DND-41 (cell line): ENCODE measurements at regions not wholly inside any gene's neighbourhood (a gene's known extent, or its start where the extent isn't known, plus 50 kb on each side); places are given as distances from the start of the nearest gene placed in this dataset.

Experiments
- ATAC-seq: fragments of 200-7000 bp; cut with Tn5 transposase; 3 replicates; pipeline ENCODE4 v1.9.1; 2021; ENCODE audit warnings: low read depth; ENCODE audit not compliant: insufficient read depth
- DNase-seq: peaks from one replicate; pipeline ENCODE4 v3.0.0-alpha.2; 2020
- H2AFZ ChIP-seq: 2 replicates; pipeline ENCODE4 v1.6.0; 2012; ENCODE audit warnings: low read depth, low read length
- H3K27ac ChIP-seq: 2 replicates; pipeline ENCODE4 v1.5.1; 2012; ENCODE audit warnings: low read length, inconsistent platforms
- H3K27me3 ChIP-seq: fragments of 200-600 bp; sonication (generic); 2 replicates; pipeline ENCODE4 v1.6.0; 2012; ENCODE audit warnings: low read length, mild to moderate bottlenecking, inconsistent platforms; ENCODE audit not compliant: insufficient read depth, poor library complexity
- H3K36me3 ChIP-seq: 2 replicates; pipeline ENCODE4 v1.5.1; 2012; ENCODE audit warnings: low read length, inconsistent platforms; ENCODE audit not compliant: insufficient read depth
- H3K4me1 ChIP-seq: 2 replicates; pipeline ENCODE4 v1.5.1; 2012; ENCODE audit warnings: mild to moderate bottlenecking, low read length; ENCODE audit not compliant: insufficient read depth
- H3K4me2 ChIP-seq: 2 replicates; pipeline ENCODE4 v1.6.0; 2012; ENCODE audit warnings: mild to moderate bottlenecking, moderate library complexity, low read length, inconsistent platforms; ENCODE audit not compliant: insufficient read depth
- H3K4me3 ChIP-seq, 2 experiments: fragments of 200-600 bp in 1 of 2; shearing (Covaris generic) in 1 of 2; 2 replicates each; pipeline ENCODE4 v1.5.1; 2012 to 2016; ENCODE audit warnings: inconsistent platforms in 2 of 2, low read length in 2 of 2, mild to moderate bottlenecking in 2 of 2, low read depth in 1 of 2, moderate library complexity in 1 of 2
- H3K79me2 ChIP-seq: 2 replicates; pipeline ENCODE4 v1.6.0; 2012; ENCODE audit warnings: low read length, inconsistent platforms; ENCODE audit not compliant: insufficient read depth
- H3K9ac ChIP-seq: 2 replicates; pipeline ENCODE4 v1.6.0; 2012; ENCODE audit warnings: low read depth, mild to moderate bottlenecking, inconsistent platforms, low read length, moderate library complexity
- H3K9me3 ChIP-seq: 2 replicates; pipeline ENCODE4 v1.5.1; 2012; ENCODE audit warnings: low read length, moderate library complexity, mild to moderate bottlenecking, inconsistent platforms; ENCODE audit not compliant: insufficient read depth, severe bottlenecking
- H4K20me1 ChIP-seq: 2 replicates; pipeline ENCODE4 v1.6.0; 2012; ENCODE audit warnings: low read length; ENCODE audit not compliant: insufficient read depth
- CTCF ChIP-seq: IDR thresholded peaks from 2 replicates; pipeline ENCODE4 v1.5.1; 2012; ENCODE audit warnings: borderline replicate concordance, low read length, moderate library complexity, mild to moderate bottlenecking; ENCODE audit not compliant: poor library complexity, severe bottlenecking; ENCODE audit errors: extremely low read depth
- EZH2 ChIP-seq: IDR thresholded peaks from 3 replicates; pipeline ENCODE4 v1.6.1; 2012; ENCODE audit warnings: borderline replicate concordance, low read depth, mild to moderate bottlenecking, moderate library complexity, low read length, inconsistent platforms; ENCODE audit not compliant: severe bottlenecking

GRCh38 chr1:95323123-95323522 lies 89.1 kb downstream of the RWDD3 start:
- H4K20me1 ChIP-seq = no peaks in the 10 kb centered on the region
- ATAC-seq (no peak), DNase-seq (no peak)
- no peak overlapping the region for H3K27ac ChIP-seq
- H3K79me2 ChIP-seq = no peaks in the 10 kb centered on the region
- no peak overlapping the region for H3K4me2 ChIP-seq
- H3K9ac ChIP-seq = no peak overlapping the region
- H3K36me3 ChIP-seq = no peaks in the 10 kb centered on the region
- no peaks in the 10 kb centered on the region for H3K9me3 ChIP-seq
- H3K27me3 ChIP-seq = no peaks in the 10 kb centered on the region
- H3K4me3 ChIP-seq = no peak overlapping the region
- H3K4me1 ChIP-seq = no peaks in the 10 kb centered on the region
- no peak overlapping the region for H2AFZ ChIP-seq
- TF ChIP-seq CTCF (no peak), EZH2 (no peak)

DNA sequence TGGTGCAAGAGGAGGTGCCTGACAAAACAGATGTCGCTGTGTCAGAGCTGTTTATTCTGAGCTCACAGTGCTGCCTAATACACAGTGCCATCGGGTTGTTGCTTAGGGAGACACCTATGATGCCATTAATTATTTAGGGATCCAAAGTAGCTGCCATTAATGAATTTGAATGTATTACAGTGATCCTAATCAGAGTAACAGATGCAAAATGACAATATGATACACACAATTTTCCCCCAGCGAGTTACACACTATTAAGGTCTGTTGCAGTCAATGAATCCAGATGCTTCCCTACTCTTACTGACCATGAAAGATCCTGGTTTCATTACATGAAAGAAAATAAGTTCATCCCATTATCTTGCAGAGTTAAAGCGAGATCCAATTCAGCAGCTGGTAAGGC lies 91.3 kb downstream of the RWDD3 start:
- H3K27me3 ChIP-seq = no peaks in the 10 kb centered on the region
- no peaks in the 10 kb centered on the region for H3K9me3 ChIP-seq
- H3K9ac ChIP-seq = no peak overlapping the region
- DNase-seq = no peak
- no peak overlapping the region for H3K4me2 ChIP-seq
- no peak overlapping the region for H2AFZ ChIP-seq
- TF ChIP-seq EZH2 (no peak), CTCF (no peak)
- no peak overlapping the region for H3K27ac ChIP-seq
- H3K4me3 ChIP-seq = no peak overlapping the region
- H3K36me3 ChIP-seq = no peaks in the 10 kb centered on the region
- H3K79me2 ChIP-seq = no peaks in the 10 kb centered on the region
- H4K20me1 ChIP-seq = no peaks in the 10 kb centered on the region
- no peak for ATAC-seq
- no peaks in the 10 kb centered on the region for H3K4me1 ChIP-seq

DNA sequence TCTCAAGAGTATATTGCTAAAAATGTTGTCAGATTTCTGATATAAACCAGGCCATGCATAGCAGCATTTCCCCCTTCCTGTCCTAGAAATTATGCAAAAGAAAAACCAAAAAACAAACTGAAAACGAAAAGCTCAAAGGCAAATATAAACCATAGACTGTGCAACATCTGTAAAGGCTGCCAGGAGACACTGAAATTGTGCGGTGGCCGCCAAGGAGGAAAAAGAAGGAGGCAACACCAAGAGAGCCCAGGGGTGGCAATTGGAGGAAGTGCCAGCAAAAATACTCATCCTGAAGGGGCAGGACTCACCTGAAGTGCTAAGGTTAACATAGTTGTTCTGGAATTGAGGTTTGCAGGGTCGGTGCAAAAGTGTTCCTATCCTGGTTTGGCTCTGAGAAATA lies 92.0 kb downstream of the RWDD3 start:
- H3K4me2 ChIP-seq = no peak overlapping the region
- TF ChIP-seq EZH2 = no peak
- TF ChIP-seq CTCF = no peak
- H3K79me2 ChIP-seq = no peaks in the 10 kb centered on the region
- no peaks in the 10 kb centered on the region for H3K27me3 ChIP-seq
- no peak overlapping the region for H3K4me3 ChIP-seq
- no peaks in the 10 kb centered on the region for H3K9me3 ChIP-seq
- no peak overlapping the region for H2AFZ ChIP-seq
- no peaks in the 10 kb centered on the region for H3K36me3 ChIP-seq
- H3K4me1 ChIP-seq = no peaks in the 10 kb centered on the region
- H3K27ac ChIP-seq = no peak overlapping the region
- ATAC-seq (no peak), DNase-seq (no peak)
- H4K20me1 ChIP-seq = no peaks in the 10 kb centered on the region
- H3K9ac ChIP-seq = no peak overlapping the region

- ATAC-seq (no peak), DNase-seq (no peak)
- Histone ChIP-seq H3K79me2 (no peaks in the 10 kb centered on the region), H3K27ac (no peak overlapping the region), H3K4me2 (no peak overlapping the region), H3K36me3 (no peaks in the 10 kb centered on the region), H3K4me1 (no peaks in the 10 kb centered on the region), H4K20me1 (no peaks in the 10 kb centered on the region), H2AFZ (no peak overlapping the region), H3K4me3 (no peak overlapping the region), H3K27me3 (no peaks in the 10 kb centered on the region), H3K9ac (no peak overlapping the region), H3K9me3 (no peaks in the 10 kb centered on the region)
- TF ChIP-seq EZH2 = no peak
- no peak for TF ChIP-seq CTCF
Measured at GRCh38 chr1:95332754-95333153, 98.7 kb downstream of the RWDD3 start.
